Sigmoid colon (tissue), 6 donors: ENCODE measurements at regions not wholly inside any gene's neighbourhood (a gene's known extent, or its start where the extent isn't known, plus 50 kb on each side); places are given as distances from the start of the nearest gene placed in this dataset.

Source experiments
- DNase-seq: peaks from one replicate; pipeline ENCODE4 v3.0.0-alpha.2; 2019
- H3K27ac ChIP-seq, 4 donors: fragments of 200-600 bp; sonication (generic); one replicate each; pipeline ENCODE4 v1.5.1; 2016 to 2019; ENCODE audit warnings: mild to moderate bottlenecking in 1 of 4
- H3K27me3 ChIP-seq, 3 donors: fragments of 200-600 bp; sonication (generic); one replicate each; pipeline ENCODE4 v1.5.1; 2019; ENCODE audit warnings: mild to moderate bottlenecking in 1 of 3
- H3K36me3 ChIP-seq, 4 donors: fragments of 200-600 bp; sonication (generic); one replicate each; pipeline ENCODE4 v1.5.1; 2016 to 2019
- H3K4me1 ChIP-seq, 4 donors: fragments of 200-600 bp; sonication (generic); one replicate each; pipeline ENCODE4 v1.5.1; 2017 to 2019
- H3K4me3 ChIP-seq, 4 donors: fragments of 200-600 bp; sonication (generic); one replicate each; pipeline ENCODE4 v1.5.1; 2017 to 2019; ENCODE audit warnings: mild to moderate bottlenecking in 2 of 4, moderate library complexity in 1 of 4
- H3K9me3 ChIP-seq, 4 donors: fragments of 200-600 bp in 3 of 4; sonication (generic) in 3 of 4; one replicate each; pipeline versions ENCODE4 v1.5.1 to v1.6.1; 2013 to 2019
- CTCF ChIP-seq, 4 experiments: fragments of 450-650 bp in 3 of 4; fragments of 200-600 bp in 1 of 4; IDR thresholded peaks; one replicate each; pipeline ENCODE4 v1.5.1; 2016 to 2019; ENCODE audit warnings: antibody characterized with exemption in 4 of 4, mild to moderate bottlenecking in 3 of 4, moderate library complexity in 2 of 4
- EP300 ChIP-seq, 4 donors: sonication (generic); formaldehyde crosslinking; IDR thresholded peaks; one replicate each; pipeline ENCODE4 v1.6.1; 2017; ENCODE audit warnings: antibody characterized with exemption in 4 of 4
- POLR2A ChIP-seq, 2 donors: fragments of 450-650 bp; IDR thresholded peaks; one replicate each; pipeline ENCODE4 v1.6.1; 2016; ENCODE audit warnings: antibody characterized with exemption in 2 of 2, mild to moderate bottlenecking in 2 of 2, moderate library complexity in 2 of 2
- POLR2AphosphoS5 ChIP-seq, 4 donors: sonication (generic); formaldehyde crosslinking; IDR thresholded peaks; one replicate each; pipeline ENCODE4 v1.6.1; 2017; ENCODE audit warnings: antibody characterized with exemption in 4 of 4
- WGBS, 2 donors: extraction: QIAGEN DNeasy Blood & Tissue Kit; methylation state at CpG; one replicate each; pipeline ENCODE4 v1.1.7; 2013; 5-methylcytosine and 5-hydroxymethylcytosine counted together
- intact Hi-C: fragments of 100-400 bp; cut with DNase I; formaldehyde crosslinking; loops from one replicate; pipeline ENCODE4 v1.15.1; 2023
- donor health status: healthy with polysubstance abuse.
- donor health status: healthy.

- no peak for DNase-seq
Measured at GRCh38 chr20:60215816-60216730, 257.9 kb downstream of the CDH26 start.

DNA sequence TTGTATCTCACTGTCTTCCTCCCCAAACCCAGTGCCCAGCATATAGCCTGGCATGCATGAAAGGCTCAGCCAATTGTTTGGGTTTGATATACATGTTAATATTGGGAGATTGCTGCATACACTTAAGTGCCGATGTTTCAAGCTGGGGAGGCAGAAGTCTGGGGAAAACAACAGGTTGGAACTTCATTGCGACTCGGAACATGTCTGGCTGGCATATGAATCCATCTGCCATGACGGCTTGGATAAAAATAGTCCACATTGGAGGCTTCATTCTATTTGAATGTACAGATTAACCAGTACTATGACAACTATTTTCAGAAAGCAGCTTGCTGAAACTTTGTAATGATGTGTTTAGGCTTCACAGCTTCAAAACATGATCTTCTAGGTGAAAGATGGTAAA is 261.0 kb downstream of the CDH26 start:
- TF ChIP-seq POLR2A (IDR thresholded peaks at IDR 0.05) (no peak), EP300 (IDR thresholded peaks at IDR 0.05) (no peak), CTCF (IDR thresholded peaks at IDR 0.05) (no peak), POLR2AphosphoS5 (IDR thresholded peaks at IDR 0.05) (no peak)
- intact Hi-C loops, result no loop called here
- Histone ChIP-seq H3K36me3 (no peaks in the 10 kb centered on the region), H3K4me3 (no peak overlapping the region), H3K27me3 (peaks cover 0 to 7% (median 3%) of the 10 kb centered on the region in 3 donors), H3K4me1 (no peaks in the 10 kb centered on the region), H3K9me3 (no peaks in the 10 kb centered on the region), H3K27ac (no peak overlapping the region)
- 89 to 96% methylated on average over 4 of the region's 4 CpGs for WGBS, 2 donors
- no peak for DNase-seq

More at GRCh38 chr20:60215816-60216730, 257.9 kb downstream of the CDH26 start:
- H3K36me3 ChIP-seq, result no peaks in the 10 kb centered on the region
- 49 to 67% methylated on average over 11 of the region's 11 CpGs for WGBS, 2 donors
- no peak for TF ChIP-seq CTCF (IDR thresholded peaks at IDR 0.05)
- H3K27ac ChIP-seq, result no peak overlapping the region
- no peaks in the 10 kb centered on the region for H3K4me1 ChIP-seq
- H3K27me3 ChIP-seq, result peaks cover 7 to 13% (median 7%) of the 10 kb centered on the region in 3 donors
- H3K9me3 ChIP-seq, result no peaks in the 10 kb centered on the region
- H3K4me3 ChIP-seq, result no peak overlapping the region
- intact Hi-C loops, result no loop called here

DNA sequence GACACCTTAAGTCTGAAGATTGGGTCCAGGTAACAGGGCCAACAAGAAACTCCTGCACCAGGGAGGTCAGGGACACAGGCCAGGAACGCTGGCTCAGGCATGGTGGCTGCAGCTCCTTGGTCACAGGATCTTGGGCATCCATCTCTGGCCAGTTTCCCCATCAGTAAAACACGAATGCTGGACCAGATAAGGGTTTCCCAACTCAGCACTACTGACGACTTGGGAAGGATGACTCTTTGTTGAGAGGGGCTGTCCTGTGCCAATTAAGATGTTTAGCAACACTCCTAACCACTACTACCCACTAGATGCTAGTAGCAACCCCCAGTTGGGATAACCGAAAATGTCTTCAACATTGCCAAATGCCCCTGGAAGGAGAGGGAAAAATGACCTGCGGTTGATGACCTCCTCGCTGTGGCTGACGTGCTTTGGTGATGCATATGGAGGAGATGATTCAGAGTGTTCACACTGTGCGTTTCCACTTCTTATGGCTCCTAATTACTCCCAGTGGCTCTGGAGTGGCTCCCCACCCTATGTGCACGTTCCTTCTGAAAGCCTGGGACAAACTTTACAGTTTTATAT is 261.9 kb downstream of the CDH26 start:
- H3K27ac ChIP-seq, result no peak overlapping the region
- no peaks in the 10 kb centered on the region for H3K4me1 ChIP-seq
- no peak overlapping the region for H3K4me3 ChIP-seq
- peaks cover 0 to 7% (median 3%) of the 10 kb centered on the region in 3 donors for H3K27me3 ChIP-seq
- WGBS, 2 donors, result 44 to 76% methylated on average over 9 of the region's 9 CpGs
- TF ChIP-seq POLR2AphosphoS5 (IDR thresholded peaks at IDR 0.05) (no peak), CTCF (IDR thresholded peaks at IDR 0.05) (no peak), EP300 (IDR thresholded peaks at IDR 0.05) (no peak), POLR2A (IDR thresholded peaks at IDR 0.05) (no peak)
- no peaks in the 10 kb centered on the region for H3K9me3 ChIP-seq
- DNase-seq, result no peak
- intact Hi-C loops, result no loop called here
- no peaks in the 10 kb centered on the region for H3K36me3 ChIP-seq

DNA sequence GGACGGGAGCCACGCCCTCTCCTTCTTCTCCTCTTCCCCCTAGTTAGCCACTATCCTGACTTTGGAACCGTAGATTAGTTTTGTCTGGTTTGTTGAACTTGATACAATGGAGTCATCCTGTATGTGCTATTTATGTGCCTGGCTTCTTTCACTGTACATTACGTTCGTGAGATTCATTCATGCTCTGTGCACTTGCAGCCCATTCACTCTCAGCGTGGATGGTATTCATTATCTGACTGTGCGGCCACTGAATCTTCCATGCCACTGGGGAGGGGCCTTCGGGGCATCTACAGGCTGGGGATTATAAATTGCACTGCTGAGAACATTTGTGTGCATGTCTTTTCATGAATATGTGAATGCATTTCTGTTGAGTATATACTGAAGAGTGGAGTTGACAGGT is 262.5 kb downstream of the CDH26 start:
- Histone ChIP-seq H3K4me1 (no peaks in the 10 kb centered on the region), H3K9me3 (no peaks in the 10 kb centered on the region), H3K4me3 (no peak overlapping the region), H3K27ac (no peak overlapping the region), H3K27me3 (peaks cover 0 to 7% (median 3%) of the 10 kb centered on the region in 3 donors), H3K36me3 (no peaks in the 10 kb centered on the region)
- TF ChIP-seq EP300 (IDR thresholded peaks at IDR 0.05), result no peak
- TF ChIP-seq POLR2AphosphoS5 (IDR thresholded peaks at IDR 0.05), result no peak
- TF ChIP-seq CTCF (IDR thresholded peaks at IDR 0.05), result no peak
- TF ChIP-seq POLR2A (IDR thresholded peaks at IDR 0.05), result no peak
- WGBS, 2 donors, result 52 to 75% methylated on average over 8 of the region's 8 CpGs
- intact Hi-C loops, result no loop called here
- DNase-seq, result no peak
